ENCODE measurements at regions not wholly inside any gene's neighbourhood (a gene's known extent, or its start where the extent isn't known, plus 50 kb on each side); places are given as distances from the start of the nearest gene placed in this dataset.

GRCh38 chr22:48088926-48089536, 1326.6 kb downstream of the TBC1D22A start:
- DNase-seq (ENCODE audit: low read depth in 2 of 2) = no peak

GRCh38 chr22:48088251-48088650, 1325.8 kb downstream of the TBC1D22A start:
- no peak for DNase-seq (ENCODE audit: low read depth in 2 of 2)

GRCh38 chr22:48085901-48086645, 1323.6 kb downstream of the TBC1D22A start:
- DNase-seq (ENCODE audit: low read depth in 2 of 2) = no peak

GRCh38 chr22:48084729-48085050, 1322.2 kb downstream of the TBC1D22A start:
- no peak for DNase-seq (ENCODE audit: low read depth in 2 of 2)

- no peak for DNase-seq (ENCODE audit: low read depth in 2 of 2)
Measured at GRCh38 chr22:48084041-48084728, 1321.7 kb downstream of the TBC1D22A start.

GRCh38 chr22:48083502-48083901, 1321.1 kb downstream of the TBC1D22A start:
- DNase-seq (ENCODE audit: low read depth in 2 of 2) = no peak

- no peak for DNase-seq (ENCODE audit: low read depth in 2 of 2)
Measured at GRCh38 chr22:48082284-48082683, 1319.8 kb downstream of the TBC1D22A start.

- no peak for DNase-seq (ENCODE audit: low read depth in 2 of 2)
Measured at GRCh38 chr22:48081281-48081680, 1318.8 kb downstream of the TBC1D22A start.

- no peak for DNase-seq (ENCODE audit: low read depth in 2 of 2)
Measured at GRCh38 chr22:48080316-48081165, 1318.1 kb downstream of the TBC1D22A start.

GRCh38 chr22:48079505-48080290, 1317.2 kb downstream of the TBC1D22A start:
- no peak for DNase-seq (ENCODE audit: low read depth in 2 of 2)

- DNase-seq (ENCODE audit: low read depth in 2 of 2) = no peak
Measured at GRCh38 chr22:48078825-48079224, 1316.4 kb downstream of the TBC1D22A start.

GRCh38 chr22:48077699-48078098, 1315.2 kb downstream of the TBC1D22A start:
- DNase-seq (ENCODE audit: low read depth in 2 of 2) = no peak

- no peak for DNase-seq (ENCODE audit: low read depth in 2 of 2)
Measured at GRCh38 chr22:48076008-48076407, 1313.6 kb downstream of the TBC1D22A start.

GRCh38 chr22:48075604-48076003, 1313.2 kb downstream of the TBC1D22A start:
- no peak for DNase-seq (ENCODE audit: low read depth in 2 of 2)

GRCh38 chr22:48072777-48073176, 1310.3 kb downstream of the TBC1D22A start:
- no peak for DNase-seq (ENCODE audit: low read depth in 2 of 2)

GRCh38 chr22:48071828-48072227, 1309.4 kb downstream of the TBC1D22A start:
- no peak for DNase-seq (ENCODE audit: low read depth in 2 of 2)

GRCh38 chr22:48071305-48071704, 1308.9 kb downstream of the TBC1D22A start:
- DNase-seq (ENCODE audit: low read depth in 2 of 2) = no peak

- no peak for DNase-seq (ENCODE audit: low read depth in 2 of 2)
Measured at GRCh38 chr22:48070760-48071159, 1308.3 kb downstream of the TBC1D22A start.

GRCh38 chr22:48070083-48070482, 1307.6 kb downstream of the TBC1D22A start:
- no peak for DNase-seq (ENCODE audit: low read depth in 2 of 2)

GRCh38 chr22:48069256-48069655, 1306.8 kb downstream of the TBC1D22A start:
- DNase-seq (ENCODE audit: low read depth in 2 of 2) = no peak

- no peak for DNase-seq (ENCODE audit: low read depth in 2 of 2)
Measured at GRCh38 chr22:48068323-48068885, 1306.0 kb downstream of the TBC1D22A start.
